SK-N-SH (cell line): ENCODE measurements at regions not wholly inside any gene's neighbourhood (a gene's known extent, or its start where the extent isn't known, plus 50 kb on each side); places are given as distances from the start of the nearest gene placed in this dataset.

Experiments
- CTCF ChIA-PET: fragments of 300-600, 350-600 bp; formaldehyde crosslinking; extraction: SDS; loops from one replicate; lab custom pipeline; 2021; lab: Yijun Ruan, JAX
- POLR2A ChIA-PET: fragments of 350-600 bp; sonication (Branson Sonifier 250); formaldehyde crosslinking; extraction: SDS; loops from one replicate; lab custom pipeline; 2020; ENCODE audit warnings: antibody characterized with exemption, inconsistent platforms; lab: Yijun Ruan, JAX
- DNase-seq: peaks from one replicate; pipeline ENCODE4 v3.0.0; 2012
- H2AFZ ChIP-seq: fragments of 200-600 bp; sonication (generic); 2 replicates; pipeline ENCODE4 v1.8.1; 2016; ENCODE audit warnings: antibody characterized with exemption, mild to moderate bottlenecking, low read depth
- H3F3A ChIP-seq: fragments of 200-600 bp; sonication (generic); replicated peaks from 2 replicates; pipeline ENCODE3; 2016; ENCODE audit warnings: antibody characterized with exemption, mild to moderate bottlenecking; ENCODE audit not compliant: insufficient read depth
- H3K27ac ChIP-seq, 2 experiments: fragments of 200-500 bp in 1 of 2; fragments of 200-600 bp in 1 of 2; sonication (Bioruptor generic) in 1 of 2; sonication (generic), shearing (Covaris generic) in 1 of 2; 2 replicates each; pipeline versions ENCODE4 v1.5.1 to v1.6.1; 2014 to 2016; ENCODE audit warnings: low read depth in 2 of 2, inconsistent platforms in 1 of 2, low read length in 1 of 2, mild to moderate bottlenecking in 1 of 2, mixed read lengths in 1 of 2
- H3K27me3 ChIP-seq: fragments of 200-600 bp; sonication (generic), shearing (Covaris generic); 2 replicates; pipeline ENCODE4 v1.6.1; 2016; ENCODE audit warnings: mixed run types; ENCODE audit not compliant: insufficient read depth
- H3K36me3 ChIP-seq, 2 experiments: fragments of 200-500 bp in 1 of 2; fragments of 200-600 bp in 1 of 2; sonication (Bioruptor generic) in 1 of 2; sonication (generic) in 1 of 2; replicated peaks in 1 of 2; 2 replicates each; pipeline versions ENCODE3 to v1.5.1; 2014 to 2016; ENCODE audit warnings: low read length in 1 of 2, mild to moderate bottlenecking in 1 of 2; ENCODE audit not compliant: insufficient read depth in 2 of 2, control insufficient read depth in 1 of 2
- H3K4me1 ChIP-seq, 2 experiments: fragments of 200-500 bp in 1 of 2; fragments of 200-600 bp in 1 of 2; sonication (Bioruptor generic) in 1 of 2; sonication (generic), shearing (Covaris generic) in 1 of 2; 2 replicates each; pipeline versions ENCODE4 v1.5.1 to v1.6.1; 2014 to 2016; ENCODE audit warnings: low read depth in 1 of 2, low read length in 1 of 2, mixed run types in 1 of 2; ENCODE audit not compliant: insufficient read depth in 2 of 2, control insufficient read depth in 1 of 2
- H3K4me2 ChIP-seq: fragments of 200-600 bp; sonication (generic), shearing (Covaris generic); 2 replicates; pipeline ENCODE4 v1.6.1; 2017; ENCODE audit warnings: mixed run types
- H3K4me3 ChIP-seq, 2 experiments: fragments of 200-500 bp in 1 of 2; fragments of 200-600 bp in 1 of 2; sonication (Bioruptor generic) in 1 of 2; sonication (generic), shearing (Covaris generic) in 1 of 2; 2 replicates each; pipeline versions ENCODE4 v1.5.1 to v1.8.1; 2014 to 2016; ENCODE audit warnings: low read depth in 2 of 2, inconsistent platforms in 1 of 2, low read length in 1 of 2, mild to moderate bottlenecking in 1 of 2, mixed read lengths in 1 of 2, moderate library complexity in 1 of 2
- H3K79me2 ChIP-seq: fragments of 200-600 bp; sonication (generic); 2 replicates; pipeline ENCODE4 v1.8.1; 2017; ENCODE audit warnings: mild to moderate bottlenecking; ENCODE audit not compliant: insufficient read depth
- H3K9ac ChIP-seq: fragments of 200-600 bp; sonication (generic); 2 replicates; pipeline ENCODE4 v1.6.1; 2017; ENCODE audit warnings: mixed run types
- H3K9me2 ChIP-seq: fragments of 200-600 bp; sonication (generic); 2 replicates; pipeline ENCODE4 v1.6.1; 2017; ENCODE audit warnings: mixed run types
- H3K9me3 ChIP-seq: fragments of 200-600 bp; sonication (generic); 2 replicates; pipeline ENCODE4 v1.6.1; 2017; ENCODE audit warnings: mixed run types, mild to moderate bottlenecking, moderate library complexity
- H4K20me1 ChIP-seq: fragments of 200-600 bp; sonication (generic); 2 replicates; pipeline ENCODE4 v1.6.1; 2017; ENCODE audit warnings: mild to moderate bottlenecking, mixed run types; ENCODE audit not compliant: insufficient read depth
- ELF1 ChIP-seq: IDR thresholded peaks from 2 replicates; pipeline ENCODE4 v1.4.0; 2012
- EZH2phosphoT487 ChIP-seq: fragments of 200-600 bp; sonication (generic); IDR thresholded peaks from 2 replicates; pipeline ENCODE4 v1.6.1; 2017; ENCODE audit warnings: low read depth, mixed run types, mild to moderate bottlenecking, antibody characterized with exemption, moderate library complexity, borderline replicate concordance
- FOSL2 ChIP-seq: IDR thresholded peaks from 2 replicates; pipeline ENCODE4 v1.4.0; 2012; ENCODE audit warnings: low read depth, mild to moderate bottlenecking, moderate library complexity, borderline replicate concordance
- FOXJ3 ChIP-seq: sonication (generic); formaldehyde crosslinking; IDR thresholded peaks from 2 replicates; pipeline ENCODE4 v1.5.1; 2020; ENCODE audit warnings: mild to moderate bottlenecking, missing genetic modification reagents
- FOXM1 ChIP-seq: IDR thresholded peaks from 2 replicates; pipeline ENCODE4 v1.4.0; 2012; ENCODE audit warnings: low read depth, mild to moderate bottlenecking
- GABPA ChIP-seq: IDR thresholded peaks from 2 replicates; pipeline ENCODE4 v1.4.0; 2012; ENCODE audit warnings: low read depth, mild to moderate bottlenecking
- GATA2 ChIP-seq: sonication (generic); formaldehyde crosslinking; IDR thresholded peaks from 2 replicates; pipeline ENCODE4 v1.5.0; 2020; ENCODE audit warnings: mild to moderate bottlenecking, missing genetic modification reagents
- MEF2A ChIP-seq: IDR thresholded peaks from 2 replicates; pipeline ENCODE4 v1.4.0; 2012; ENCODE audit warnings: low read depth, borderline replicate concordance
- MXI1 ChIP-seq: IDR thresholded peaks from 2 replicates; pipeline ENCODE4 v1.6.1; 2012; ENCODE audit warnings: mild to moderate bottlenecking, low read depth, low read length, improper control_type of control experiment
- NRF1 ChIP-seq: IDR thresholded peaks from 2 replicates; pipeline ENCODE4 v1.6.1; 2012; ENCODE audit warnings: low read depth, mild to moderate bottlenecking, low read length
- POLR2AphosphoS5 ChIP-seq: IDR thresholded peaks from 2 replicates; pipeline ENCODE4 v1.6.1; 2012; ENCODE audit warnings: low read depth, low read length
- RAD21 ChIP-seq: IDR thresholded peaks from 2 replicates; pipeline ENCODE4 v1.6.1; 2012; ENCODE audit warnings: mild to moderate bottlenecking, low read length
- RCOR1 ChIP-seq: fragments of 150-350 bp; IDR thresholded peaks from 2 replicates; pipeline ENCODE4 v1.6.1; 2017; ENCODE audit warnings: antibody characterized with exemption, low read length
- RFX5 ChIP-seq: IDR thresholded peaks from 2 replicates; pipeline ENCODE4 v1.6.1; 2012; ENCODE audit warnings: mild to moderate bottlenecking, improper control_type of control experiment, low read length
- RXRA ChIP-seq: IDR thresholded peaks from 2 replicates; pipeline ENCODE4 v1.4.0; 2012; ENCODE audit warnings: low read depth, mild to moderate bottlenecking, borderline replicate concordance
- SIN3A ChIP-seq: IDR thresholded peaks from 2 replicates; pipeline ENCODE4 v1.6.1; 2012; ENCODE audit warnings: low read depth, mild to moderate bottlenecking, low read length, moderate library complexity, borderline replicate concordance
- SMC3 ChIP-seq: IDR thresholded peaks from 2 replicates; pipeline ENCODE4 v1.6.1; 2012; ENCODE audit warnings: low read depth, low read length, improper control_type of control experiment
- TAF1 ChIP-seq: IDR thresholded peaks from 2 replicates; pipeline ENCODE4 v1.6.1; 2012; ENCODE audit warnings: low read depth, mild to moderate bottlenecking, low read length, moderate library complexity, borderline replicate concordance
- TCF12 ChIP-seq: IDR thresholded peaks from 2 replicates; pipeline ENCODE4 v1.4.0; 2012
- TEAD4 ChIP-seq: IDR thresholded peaks from 2 replicates; pipeline ENCODE4 v1.4.0; 2012; ENCODE audit warnings: mild to moderate bottlenecking, borderline replicate concordance; ENCODE audit not compliant: insufficient read depth
- WGBS: methylation state at CpG from one replicate; pipeline ENCODE4 v1.1.6; 2017; ENCODE audit warnings: low lambda C conversion rate; 5-methylcytosine and 5-hydroxymethylcytosine counted together
- TF ChIP-seq, protein P1 (sequence below): fragments of 150-350 bp; IDR thresholded peaks from 2 replicates; pipeline ENCODE4 v1.6.1; 2017; ENCODE audit warnings: antibody characterized with exemption, low read length, low read depth, borderline replicate concordance
- TF ChIP-seq, protein P2 (sequence below): fragments of 150-350 bp; IDR thresholded peaks from 2 replicates; pipeline ENCODE4 v1.6.1; 2016; ENCODE audit warnings: mild to moderate bottlenecking, low read depth, low read length
- TF ChIP-seq, protein P3 (sequence below): IDR thresholded peaks from 2 replicates; pipeline ENCODE4 v1.4.0; 2012; ENCODE audit warnings: low read depth, borderline replicate concordance
- TF ChIP-seq, protein P4 (sequence below): IDR thresholded peaks from 2 replicates; pipeline ENCODE4; 2012

DNA sequence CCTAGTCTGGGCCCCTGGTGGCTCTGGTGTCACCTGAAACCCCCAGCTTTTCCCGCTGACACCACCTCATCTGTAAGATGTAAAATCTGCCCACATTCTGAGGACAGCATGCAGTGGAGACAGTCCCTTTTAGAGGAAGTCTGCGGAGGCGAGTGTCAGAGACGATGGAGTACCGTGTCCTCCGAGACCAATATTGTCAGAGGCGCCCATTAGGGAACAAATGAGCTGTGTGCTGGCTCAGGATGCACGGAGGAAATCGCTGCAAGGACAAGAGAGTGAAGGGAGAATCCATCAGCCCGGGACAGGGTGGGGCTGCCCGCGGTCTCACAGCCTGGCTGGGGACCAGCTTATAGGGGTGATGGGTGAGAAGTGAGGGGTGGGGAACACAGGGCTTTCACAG is 214.8 kb downstream of the MATN1 start:
- H3K36me3 ChIP-seq: no peaks in the 10 kb centered on the region
- H3K27ac ChIP-seq: no peak overlapping the region
- peaks cover 0 to 2% of the 10 kb centered on the region in 2 experiments; a peak in 1 of 4 replicates for H3K4me1 ChIP-seq
- H3K27me3 ChIP-seq: no peaks in the 10 kb centered on the region
- H3K9me2 ChIP-seq: no peaks in the 10 kb centered on the region
- POLR2A ChIA-PET: no interaction called here
- no peak overlapping the region for H3K4me3 ChIP-seq
- CTCF ChIA-PET: no interaction called here
- no peak overlapping the region for H2AFZ ChIP-seq
- H3K9ac ChIP-seq: no peak overlapping the region
- no peaks in the 10 kb centered on the region for H3K9me3 ChIP-seq
- WGBS: 61% methylated on average over 11 of the region's 12 CpGs
- no peak for DNase-seq
- no peaks in the 10 kb centered on the region for H3K79me2 ChIP-seq
- no peaks in the 10 kb centered on the region for H4K20me1 ChIP-seq
- H3F3A ChIP-seq: no peaks in the 10 kb centered on the region
- TF ChIP-seq RAD21: no peak
- no peak for TF ChIP-seq EZH2phosphoT487
- no peak for TF ChIP-seq TCF12
- TF ChIP-seq ELF1: no peak
- no peak for TF ChIP-seq GABPA
- TF ChIP-seq, protein P1, sequence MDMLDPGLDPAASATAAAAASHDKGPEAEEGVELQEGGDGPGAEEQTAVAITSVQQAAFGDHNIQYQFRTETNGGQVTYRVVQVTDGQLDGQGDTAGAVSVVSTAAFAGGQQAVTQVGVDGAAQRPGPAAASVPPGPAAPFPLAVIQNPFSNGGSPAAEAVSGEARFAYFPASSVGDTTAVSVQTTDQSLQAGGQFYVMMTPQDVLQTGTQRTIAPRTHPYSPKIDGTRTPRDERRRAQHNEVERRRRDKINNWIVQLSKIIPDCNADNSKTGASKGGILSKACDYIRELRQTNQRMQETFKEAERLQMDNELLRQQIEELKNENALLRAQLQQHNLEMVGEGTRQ: no peak
- no peak for TF ChIP-seq FOXJ3
- no peak for TF ChIP-seq TAF1
- no peak for TF ChIP-seq RFX5
- no peak for TF ChIP-seq MXI1
- TF ChIP-seq SMC3: no peak
- TF ChIP-seq RXRA: no peak
- TF ChIP-seq POLR2AphosphoS5: no peak
- TF ChIP-seq NRF1: no peak
- TF ChIP-seq, protein P2, sequence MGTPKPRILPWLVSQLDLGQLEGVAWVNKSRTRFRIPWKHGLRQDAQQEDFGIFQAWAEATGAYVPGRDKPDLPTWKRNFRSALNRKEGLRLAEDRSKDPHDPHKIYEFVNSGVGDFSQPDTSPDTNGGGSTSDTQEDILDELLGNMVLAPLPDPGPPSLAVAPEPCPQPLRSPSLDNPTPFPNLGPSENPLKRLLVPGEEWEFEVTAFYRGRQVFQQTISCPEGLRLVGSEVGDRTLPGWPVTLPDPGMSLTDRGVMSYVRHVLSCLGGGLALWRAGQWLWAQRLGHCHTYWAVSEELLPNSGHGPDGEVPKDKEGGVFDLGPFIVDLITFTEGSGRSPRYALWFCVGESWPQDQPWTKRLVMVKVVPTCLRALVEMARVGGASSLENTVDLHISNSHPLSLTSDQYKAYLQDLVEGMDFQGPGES: no peak
- no peak for TF ChIP-seq GATA2 (CRISPR knock-in tag)
- no peak for TF ChIP-seq TEAD4
- TF ChIP-seq FOXM1: no peak
- TF ChIP-seq MEF2A: no peak
- no peak overlapping the region for H3K4me2 ChIP-seq

DNA sequence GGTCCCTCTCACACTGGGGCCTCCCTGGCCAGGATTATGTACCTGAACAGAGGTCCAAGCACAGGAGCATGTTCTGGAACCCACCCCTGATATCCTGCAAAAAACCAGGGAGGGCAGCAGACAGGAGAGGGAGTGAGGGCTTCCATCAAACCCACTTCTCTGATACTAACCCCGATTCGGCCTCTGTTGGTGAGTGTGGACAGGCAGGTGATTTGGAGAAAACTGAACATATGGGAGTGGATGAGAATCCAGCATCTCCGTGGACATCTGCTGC is 215.3 kb downstream of the MATN1 start:
- Histone ChIP-seq H3K4me2 (no peak overlapping the region), H4K20me1 (no peaks in the 10 kb centered on the region), H3K9me3 (no peaks in the 10 kb centered on the region), H3K9ac (no peak overlapping the region), H3F3A (no peaks in the 10 kb centered on the region), H3K27me3 (no peaks in the 10 kb centered on the region), H2AFZ (no peak overlapping the region), H3K9me2 (no peaks in the 10 kb centered on the region), H3K4me3 (no peak overlapping the region), H3K4me1 (peaks cover 0 to 2% of the 10 kb centered on the region in 2 experiments; a peak in 1 of 4 replicates), H3K27ac (no peak overlapping the region), H3K79me2 (no peaks in the 10 kb centered on the region), H3K36me3 (no peaks in the 10 kb centered on the region)
- ChIA-PET CTCF (no interaction called here), POLR2A (no interaction called here)
- DNase-seq: no peak
- 47% methylated on average over 3 of the region's 3 CpGs for WGBS
- TF ChIP-seq, protein P1: no peak
- TF ChIP-seq, protein P3, sequence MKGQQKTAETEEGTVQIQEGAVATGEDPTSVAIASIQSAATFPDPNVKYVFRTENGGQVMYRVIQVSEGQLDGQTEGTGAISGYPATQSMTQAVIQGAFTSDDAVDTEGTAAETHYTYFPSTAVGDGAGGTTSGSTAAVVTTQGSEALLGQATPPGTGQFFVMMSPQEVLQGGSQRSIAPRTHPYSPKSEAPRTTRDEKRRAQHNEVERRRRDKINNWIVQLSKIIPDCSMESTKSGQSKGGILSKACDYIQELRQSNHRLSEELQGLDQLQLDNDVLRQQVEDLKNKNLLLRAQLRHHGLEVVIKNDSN: no peak
- TF ChIP-seq ELF1 (no peak), TEAD4 (no peak), POLR2AphosphoS5 (no peak), RCOR1 (no peak), EZH2phosphoT487 (no peak), TAF1 (no peak), RFX5 (no peak), GATA2 (CRISPR knock-in tag) (no peak), SIN3A (no peak), FOSL2 (no peak), SMC3 (no peak), MEF2A (no peak)
- TF ChIP-seq, protein P2: no peak
- TF ChIP-seq, protein P4, sequence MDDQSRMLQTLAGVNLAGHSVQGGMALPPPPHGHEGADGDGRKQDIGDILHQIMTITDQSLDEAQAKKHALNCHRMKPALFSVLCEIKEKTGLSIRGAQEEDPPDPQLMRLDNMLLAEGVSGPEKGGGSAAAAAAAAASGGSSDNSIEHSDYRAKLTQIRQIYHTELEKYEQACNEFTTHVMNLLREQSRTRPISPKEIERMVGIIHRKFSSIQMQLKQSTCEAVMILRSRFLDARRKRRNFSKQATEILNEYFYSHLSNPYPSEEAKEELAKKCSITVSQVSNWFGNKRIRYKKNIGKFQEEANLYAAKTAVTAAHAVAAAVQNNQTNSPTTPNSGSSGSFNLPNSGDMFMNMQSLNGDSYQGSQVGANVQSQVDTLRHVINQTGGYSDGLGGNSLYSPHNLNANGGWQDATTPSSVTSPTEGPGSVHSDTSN: no peak
